ENCODE measurements at regions not wholly inside any gene's neighbourhood (a gene's known extent, or its start where the extent isn't known, plus 50 kb on each side); places are given as distances from the start of the nearest gene placed in this dataset.

DNA sequence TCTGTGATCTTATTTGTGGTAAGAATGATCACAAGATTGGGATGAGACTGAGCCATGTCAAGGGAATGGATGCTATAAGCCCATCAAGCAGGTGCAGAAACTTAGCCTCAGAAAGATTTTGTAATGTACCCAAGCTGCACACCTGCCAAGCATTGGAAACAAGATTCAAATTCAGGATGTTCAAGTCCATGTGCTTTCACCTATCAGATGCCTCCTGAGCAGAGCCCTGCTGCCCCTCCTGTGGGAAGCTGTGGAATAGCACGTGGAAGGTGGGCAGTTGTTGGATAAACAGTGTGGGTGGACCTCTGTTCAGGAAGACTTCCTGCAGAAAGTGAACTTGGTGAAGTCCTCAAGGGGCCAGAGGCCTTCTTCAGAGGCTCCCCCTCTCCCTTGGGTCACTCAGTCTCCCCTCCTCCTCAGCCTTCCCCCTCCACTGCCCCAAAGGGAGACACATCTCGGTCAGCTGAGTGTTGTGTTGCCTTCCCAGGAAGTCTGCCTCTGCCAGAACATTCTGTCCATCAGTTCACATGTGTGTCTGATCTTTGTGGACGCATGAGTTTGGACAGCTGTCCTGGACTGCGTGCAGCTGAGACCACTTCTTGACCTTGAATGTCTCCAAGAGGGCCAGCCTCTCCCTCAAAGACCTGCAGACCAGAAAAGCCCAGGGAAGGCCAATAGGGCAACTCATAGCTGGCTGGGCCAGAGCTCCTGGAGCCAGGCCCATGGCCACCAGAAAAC lies 186.1 kb downstream of the INHBB start:
- Histone ChIP-seq H3K36me3 (no peaks in the 10 kb centered on the region), H3K27ac (peak overlapping the region; percentile 85 to 92 (median 88)), H3K9me3 (no peaks in the 10 kb centered on the region), H3K27me3 (no peaks in the 10 kb centered on the region), H3K4me3 (no peak overlapping the region), H3K4me1 (peaks cover 25 to 37% of the 10 kb centered on the region in 2 donors)
- DNase-seq (peak; percentile 93 to 94), ATAC-seq (peak; percentile 92 to 95)
- peak; percentile 21 to 33 for TF ChIP-seq POLR2A (IDR thresholded peaks at IDR 0.05)
- TF ChIP-seq, protein P1, sequence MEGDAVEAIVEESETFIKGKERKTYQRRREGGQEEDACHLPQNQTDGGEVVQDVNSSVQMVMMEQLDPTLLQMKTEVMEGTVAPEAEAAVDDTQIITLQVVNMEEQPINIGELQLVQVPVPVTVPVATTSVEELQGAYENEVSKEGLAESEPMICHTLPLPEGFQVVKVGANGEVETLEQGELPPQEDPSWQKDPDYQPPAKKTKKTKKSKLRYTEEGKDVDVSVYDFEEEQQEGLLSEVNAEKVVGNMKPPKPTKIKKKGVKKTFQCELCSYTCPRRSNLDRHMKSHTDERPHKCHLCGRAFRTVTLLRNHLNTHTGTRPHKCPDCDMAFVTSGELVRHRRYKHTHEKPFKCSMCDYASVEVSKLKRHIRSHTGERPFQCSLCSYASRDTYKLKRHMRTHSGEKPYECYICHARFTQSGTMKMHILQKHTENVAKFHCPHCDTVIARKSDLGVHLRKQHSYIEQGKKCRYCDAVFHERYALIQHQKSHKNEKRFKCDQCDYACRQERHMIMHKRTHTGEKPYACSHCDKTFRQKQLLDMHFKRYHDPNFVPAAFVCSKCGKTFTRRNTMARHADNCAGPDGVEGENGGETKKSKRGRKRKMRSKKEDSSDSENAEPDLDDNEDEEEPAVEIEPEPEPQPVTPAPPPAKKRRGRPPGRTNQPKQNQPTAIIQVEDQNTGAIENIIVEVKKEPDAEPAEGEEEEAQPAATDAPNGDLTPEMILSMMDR (IDR thresholded peaks at IDR 0.05 in 4 of 5, conservative IDR thresholded peaks at IDR 0.05 in 1 of 5), result peak in 3 of 5 experiments; percentile 10 to 27 (median 21)
- in situ Hi-C loops (cut with MboI; ENCODE audit: low sequenced_read_pairs in 4 of 4) (no loop called here), intact Hi-C loops (cut with DNase I; ENCODE audit: low total_unique reads) (loop anchor here (1.0 to 2.0 kb wide), 3 partner anchors 8 to 61 kb away; no protein-coding TSS in a partner anchor)

DNA sequence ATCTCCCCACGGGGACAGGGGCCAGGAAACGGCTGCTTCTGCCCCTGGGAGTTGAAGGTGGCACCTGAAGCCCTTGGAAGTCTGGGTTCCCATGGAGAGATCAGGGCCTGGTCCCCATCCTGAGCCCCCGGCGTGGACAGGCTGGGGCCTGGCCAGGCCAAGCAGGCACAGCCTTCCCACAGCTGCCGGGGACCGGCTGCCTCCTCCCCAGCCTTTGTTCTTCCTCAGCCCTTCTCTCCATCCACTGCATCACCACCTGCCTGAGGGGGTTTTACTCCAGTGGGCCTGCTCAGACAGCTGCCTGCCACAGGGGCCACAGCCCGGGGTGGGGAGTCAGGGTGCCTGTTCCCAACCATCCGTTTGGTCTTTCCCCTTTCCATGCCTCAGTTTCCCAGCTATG lies 187.7 kb downstream of the INHBB start:
- TF ChIP-seq, protein P1 (IDR thresholded peaks at IDR 0.05 in 4 of 5, conservative IDR thresholded peaks at IDR 0.05 in 1 of 5), result no peak
- TF ChIP-seq POLR2A (IDR thresholded peaks at IDR 0.05), result no peak
- no peaks in the 10 kb centered on the region for H3K27me3 ChIP-seq
- no peak for DNase-seq
- H3K36me3 ChIP-seq, result no peaks in the 10 kb centered on the region
- no peak overlapping the region for H3K4me3 ChIP-seq
- peak overlapping the region in 3 of 4 donors; percentile 17 to 86 (median 40) for H3K27ac ChIP-seq
- intact Hi-C loops (cut with DNase I; ENCODE audit: low total_unique reads) (loop anchor here (2.0 kb wide), 1 partner anchor 63 kb away; no protein-coding TSS in a partner anchor), in situ Hi-C loops (cut with MboI; ENCODE audit: low sequenced_read_pairs in 4 of 4) (no loop called here)
- no peaks in the 10 kb centered on the region for H3K9me3 ChIP-seq
- ATAC-seq, result no peak
- peaks cover 33 to 47% of the 10 kb centered on the region in 2 donors for H3K4me1 ChIP-seq

DNA sequence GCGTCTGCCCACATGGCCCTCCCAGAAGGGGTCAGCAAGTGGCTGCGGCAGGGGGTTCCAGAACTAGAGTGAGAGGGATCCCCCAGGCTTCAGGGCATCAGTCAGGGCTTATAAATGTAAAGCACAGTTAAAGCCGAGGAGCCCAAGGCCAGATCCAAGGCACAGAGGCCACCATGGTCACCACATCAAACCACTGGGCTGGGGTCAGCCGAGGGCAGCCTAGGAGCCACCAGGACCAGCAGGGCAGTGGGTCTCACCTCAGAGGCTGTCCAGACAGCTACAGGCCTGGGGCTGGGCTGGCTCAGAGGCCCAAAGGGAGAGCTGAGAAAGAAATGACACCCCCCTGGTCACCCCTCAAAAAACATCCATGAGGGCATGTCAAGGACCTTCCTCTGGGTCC lies 188.5 kb downstream of the INHBB start:
- no peak overlapping the region for H3K4me3 ChIP-seq
- no peaks in the 10 kb centered on the region for H3K9me3 ChIP-seq
- DNase-seq, result no peak
- intact Hi-C loops (cut with DNase I; ENCODE audit: low total_unique reads), result no loop called here
- TF ChIP-seq, protein P1 (IDR thresholded peaks at IDR 0.05 in 4 of 5, conservative IDR thresholded peaks at IDR 0.05 in 1 of 5), result no peak
- no peak for TF ChIP-seq POLR2A (IDR thresholded peaks at IDR 0.05)
- no peaks in the 10 kb centered on the region for H3K36me3 ChIP-seq
- no peaks in the 10 kb centered on the region for H3K27me3 ChIP-seq
- no peak for ATAC-seq
- in situ Hi-C loops (cut with MboI; ENCODE audit: low sequenced_read_pairs in 4 of 4), result no loop called here
- peaks cover 41 to 56% of the 10 kb centered on the region in 2 donors for H3K4me1 ChIP-seq
- H3K27ac ChIP-seq, result peak overlapping the region in 2 of 4 donors; percentile 17 to 86

DNA sequence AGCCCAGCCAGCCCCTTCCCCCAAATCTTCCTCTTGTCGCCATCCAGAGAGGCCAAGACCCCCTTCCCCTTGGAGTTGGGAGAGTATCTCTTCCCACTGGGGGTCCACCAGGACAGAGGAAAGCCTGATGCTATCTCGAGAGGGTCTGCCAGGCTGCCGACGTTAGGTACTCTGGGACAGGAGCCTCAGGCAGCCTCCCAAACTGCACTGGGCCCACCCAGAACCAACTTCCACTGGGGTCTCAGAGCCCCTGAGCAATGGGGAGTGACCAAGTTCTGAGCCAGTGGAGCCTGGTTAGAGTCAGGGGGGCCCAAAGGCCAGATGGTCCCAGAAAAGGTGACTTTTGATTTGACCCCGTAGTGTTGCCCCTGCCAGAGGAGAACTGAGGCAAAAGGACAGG lies 189.1 kb downstream of the INHBB start:
- Histone ChIP-seq H3K27me3 (no peaks in the 10 kb centered on the region), H3K4me1 (peaks cover 48 to 58% of the 10 kb centered on the region in 2 donors), H3K36me3 (no peaks in the 10 kb centered on the region), H3K9me3 (no peaks in the 10 kb centered on the region), H3K27ac (peak overlapping the region in 2 of 4 donors; percentile 49 to 59), H3K4me3 (no peak overlapping the region)
- ATAC-seq, result no peak
- in situ Hi-C loops (cut with MboI; ENCODE audit: low sequenced_read_pairs in 4 of 4), result no loop called here
- TF ChIP-seq POLR2A (IDR thresholded peaks at IDR 0.05), result no peak
- TF ChIP-seq, protein P1 (IDR thresholded peaks at IDR 0.05 in 4 of 5, conservative IDR thresholded peaks at IDR 0.05 in 1 of 5), result no peak
- DNase-seq, result no peak
- intact Hi-C loops (cut with DNase I; ENCODE audit: low total_unique reads), result no loop called here
